Activated CD8-positive, alpha-beta memory T cell treated with anti-CD3 and anti-CD28 coated beads for 48 hours (primary cell): ENCODE measurements at regions not wholly inside any gene's neighbourhood (a gene's known extent, or its start where the extent isn't known, plus 50 kb on each side); places are given as distances from the start of the nearest gene placed in this dataset.

Source experiments
- DNase-seq, 3 experiments: peaks; one replicate each; pipeline ENCODE4 v3.0.0-alpha.2; 2020; ENCODE audit warnings: low read depth in 2 of 3, low spot score in 2 of 3

- no peak for DNase-seq
Measured at GRCh38 chr6:137776786-137777686, 90.0 kb upstream of the TNFAIP3 start.

GRCh38 chr6:137777687-137778075, 89.4 kb upstream of the TNFAIP3 start:
- DNase-seq = no peak

- DNase-seq = no peak
Measured at GRCh38 chr6:137779982-137780381, 87.1 kb upstream of the TNFAIP3 start.

- no peak for DNase-seq
Measured at GRCh38 chr6:137780447-137781034, 86.5 kb upstream of the TNFAIP3 start.

GRCh38 chr6:137781639-137782038, 85.4 kb upstream of the TNFAIP3 start:
- no peak for DNase-seq

DNA sequence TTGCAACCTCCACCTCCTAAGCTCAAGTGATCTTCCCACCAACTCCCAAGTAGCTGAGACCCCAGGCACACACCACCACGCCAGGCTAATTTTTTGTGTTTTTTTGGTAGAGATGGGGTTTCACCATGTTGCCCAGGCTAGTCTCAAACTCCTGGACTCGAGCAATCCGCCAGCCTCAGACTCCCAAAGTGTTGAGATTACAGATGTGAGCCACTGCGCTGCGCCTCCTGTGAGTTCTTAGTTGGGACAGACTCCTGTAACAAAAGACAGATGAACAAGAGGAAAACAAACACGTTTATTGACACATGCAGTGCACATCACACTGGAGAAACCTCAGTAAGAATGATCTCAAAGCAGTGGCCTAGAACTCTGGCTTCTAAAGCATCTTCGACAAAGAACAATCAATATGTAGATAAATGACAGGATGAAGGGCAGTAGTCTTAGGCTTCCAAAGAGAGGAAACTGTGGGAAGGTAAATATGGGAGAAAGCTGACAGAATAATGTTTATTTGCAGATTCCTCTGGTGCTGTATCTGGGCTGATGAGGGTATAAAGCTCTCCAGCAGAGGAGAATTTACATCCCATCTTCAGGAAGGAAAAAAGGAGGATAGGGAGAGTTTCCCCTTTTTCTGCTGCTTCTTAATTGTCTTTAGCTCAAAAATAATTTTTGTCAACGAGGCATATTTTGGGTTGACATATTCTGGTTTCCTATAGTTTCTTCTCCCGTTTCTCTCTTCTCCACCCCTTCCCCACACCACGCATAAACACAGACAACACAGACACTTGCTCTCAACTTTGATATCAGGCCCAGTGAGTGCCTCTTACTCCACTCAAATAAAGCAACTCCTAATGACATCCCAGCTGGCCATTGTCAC, 84.7 kb upstream of the TNFAIP3 start:
- no peak for DNase-seq

DNA sequence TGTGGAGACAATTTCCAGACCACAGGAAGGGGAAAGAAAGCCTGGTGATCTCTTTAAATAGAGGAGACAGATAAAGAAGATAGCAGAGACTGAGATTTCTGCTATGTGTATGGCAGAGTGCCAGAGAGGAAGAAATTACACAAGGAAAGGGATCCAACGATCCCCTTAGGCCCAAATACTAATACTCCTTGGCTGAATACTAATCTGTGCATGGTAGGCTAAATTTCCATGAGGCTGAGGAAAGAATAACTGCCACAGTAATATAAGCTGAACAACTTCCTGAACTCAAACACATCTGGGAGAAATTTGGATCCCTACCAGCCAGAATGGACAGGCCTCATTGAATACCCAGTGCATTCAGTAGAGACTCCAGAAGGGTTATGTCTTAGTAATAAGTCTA, 83.3 kb upstream of the TNFAIP3 start:
- no peak for DNase-seq

GRCh38 chr6:137784583-137784982, 82.5 kb upstream of the TNFAIP3 start:
- DNase-seq = no peak

- DNase-seq = no peak
Measured at GRCh38 chr6:137787016-137787415, 80.0 kb upstream of the TNFAIP3 start.

GRCh38 chr6:137788248-137788647, 78.8 kb upstream of the TNFAIP3 start:
- no peak for DNase-seq

DNA sequence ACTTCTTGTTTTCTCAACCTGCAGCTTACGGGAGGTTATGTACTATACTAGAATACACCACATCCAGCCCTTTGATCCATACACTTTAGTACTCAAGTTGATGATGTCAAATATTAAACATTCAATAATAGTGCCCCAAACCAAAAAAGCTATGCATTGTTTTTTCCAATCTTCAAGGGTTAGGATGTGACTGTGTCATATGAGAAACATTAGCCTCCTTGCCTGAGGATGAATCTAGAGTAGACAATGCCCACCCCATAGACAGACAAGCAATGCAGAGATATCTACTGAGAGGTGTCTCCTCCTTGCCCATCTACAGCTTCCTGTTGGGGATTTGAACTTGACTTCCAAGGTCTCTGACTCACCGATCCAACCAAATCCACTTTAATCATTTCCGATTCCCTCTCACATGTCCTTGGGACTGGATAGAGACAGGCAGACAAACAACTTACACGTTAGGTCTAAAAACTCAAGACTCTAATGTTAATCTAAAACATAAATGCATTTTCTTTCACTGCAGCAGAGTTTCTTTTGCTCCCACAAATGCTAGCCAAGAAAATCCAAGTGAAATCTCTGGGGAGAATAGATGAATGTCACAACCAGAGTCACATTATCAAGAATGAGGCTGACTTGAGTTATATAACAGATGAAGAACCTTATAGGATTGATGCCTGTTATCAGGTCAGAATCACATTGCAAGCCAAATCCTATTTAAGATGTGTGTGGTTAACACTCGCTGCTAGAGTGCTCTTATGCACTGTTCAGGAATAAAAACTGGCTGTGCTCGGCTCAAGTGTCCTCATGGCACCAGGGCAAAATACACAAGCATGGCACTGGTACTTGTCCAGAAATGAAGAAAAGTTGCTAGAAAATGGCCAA, 75.5 kb upstream of the TNFAIP3 start:
- no peak for DNase-seq

GRCh38 chr6:137792160-137793033, 74.7 kb upstream of the TNFAIP3 start:
- no peak for DNase-seq

DNA sequence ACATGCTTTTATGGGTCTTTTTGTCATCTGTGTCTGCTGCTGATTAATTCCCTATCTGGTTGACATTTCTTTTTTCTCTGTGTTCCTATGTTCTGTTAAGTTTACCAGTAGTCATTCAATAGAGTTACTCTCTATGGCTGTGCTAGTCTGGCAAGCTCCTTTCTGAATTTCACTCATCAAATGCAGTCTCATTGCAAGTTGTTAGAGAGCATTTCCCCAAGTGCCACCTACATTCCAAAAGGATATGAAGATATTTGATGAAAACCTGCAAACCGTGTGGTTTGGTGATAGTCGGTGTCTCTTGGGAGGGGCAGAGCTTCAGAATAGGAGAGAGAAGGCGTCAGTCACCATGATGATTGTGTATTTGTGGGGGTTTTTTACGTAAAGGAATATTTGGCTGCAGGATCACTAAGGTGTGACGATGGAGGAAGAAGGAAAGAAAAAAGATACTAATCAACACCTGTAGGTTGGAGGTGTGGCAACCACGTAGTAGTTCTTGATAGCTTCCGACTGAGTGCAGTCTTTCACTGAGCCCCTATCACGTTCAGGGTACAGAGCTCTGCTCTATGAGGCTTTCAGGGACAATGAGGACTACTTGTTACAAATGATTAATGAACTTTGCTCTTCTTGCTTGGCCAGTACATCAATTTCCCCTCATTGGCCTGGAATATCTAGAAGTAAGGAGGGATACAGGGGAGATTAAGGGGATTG, 73.1 kb upstream of the TNFAIP3 start:
- DNase-seq = no peak

GRCh38 chr6:137794516-137795201, 72.4 kb upstream of the TNFAIP3 start:
- DNase-seq = no peak

DNA sequence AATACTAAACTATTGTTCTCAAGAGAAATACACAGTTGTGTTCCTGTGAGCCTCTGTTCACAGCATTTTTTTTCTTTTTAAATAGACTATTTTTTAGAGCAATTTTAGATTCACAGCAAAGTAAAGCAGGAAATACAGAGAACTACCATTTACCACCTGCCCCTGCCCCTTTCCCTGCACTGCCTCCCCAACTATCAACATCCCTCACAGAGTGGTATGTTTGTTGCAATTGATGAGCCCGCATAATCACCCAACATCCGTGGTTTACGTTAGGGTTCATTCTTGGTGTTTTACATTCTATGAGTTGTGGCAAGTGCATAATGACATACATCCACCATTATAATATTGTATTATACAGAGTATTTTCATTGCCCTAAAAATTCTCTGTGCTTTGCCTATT, 71.6 kb upstream of the TNFAIP3 start:
- DNase-seq = no peak

DNA sequence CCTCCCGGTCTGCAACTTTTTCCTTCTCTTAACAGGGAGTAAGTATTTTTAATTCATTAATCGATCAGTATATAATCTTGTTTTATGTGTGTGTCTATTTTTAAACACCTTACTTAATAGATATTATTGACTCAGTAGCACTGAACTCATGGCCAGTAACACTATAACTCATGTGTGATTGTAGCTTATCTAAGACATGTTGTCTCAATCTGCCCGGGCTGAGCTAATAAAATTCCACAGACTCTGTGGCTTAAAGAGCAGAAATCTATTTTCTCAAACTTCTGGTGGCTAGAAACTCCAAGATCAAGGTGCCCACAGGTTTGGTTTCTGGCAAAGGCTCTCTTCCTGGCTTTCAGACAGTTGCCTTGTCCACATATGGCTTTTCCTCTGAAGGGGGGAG, 68.8 kb upstream of the TNFAIP3 start:
- DNase-seq = no peak

GRCh38 chr6:137798846-137799245, 68.2 kb upstream of the TNFAIP3 start:
- no peak for DNase-seq

DNA sequence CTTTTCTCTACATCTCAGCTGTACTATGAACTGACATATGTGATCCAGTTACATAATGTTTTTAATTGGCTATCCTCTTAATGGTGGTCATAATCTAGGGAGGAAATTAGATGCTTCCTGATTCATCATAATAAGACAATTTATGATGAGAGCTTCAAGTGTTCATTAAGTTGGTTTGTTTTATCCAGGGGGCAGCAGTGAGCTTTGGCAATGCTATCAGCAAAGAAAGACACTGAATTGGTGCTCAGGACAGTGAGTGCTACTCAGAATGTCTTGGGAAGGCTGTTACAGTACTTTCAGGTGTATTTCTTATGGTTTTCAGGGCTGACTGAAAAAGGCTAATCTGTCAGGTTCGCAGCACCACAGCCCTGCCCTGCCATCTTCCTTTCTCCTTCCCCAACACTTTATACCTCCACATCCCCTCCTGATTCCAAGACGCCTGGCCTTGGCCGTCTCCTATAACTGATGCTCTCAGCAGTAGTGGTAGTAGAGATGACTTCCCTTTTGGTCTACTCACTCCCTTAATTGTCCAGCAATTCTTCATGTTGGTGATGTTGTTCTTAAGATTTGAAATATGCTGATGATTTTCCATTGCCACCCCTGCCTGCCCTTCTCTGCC, 67.0 kb upstream of the TNFAIP3 start:
- DNase-seq = no peak
